Activated CD4-positive, alpha-beta T cell treated with anti-CD3 and anti-CD28 coated beads for 36 hours (primary cell): ENCODE measurements at regions not wholly inside any gene's neighbourhood (a gene's known extent, or its start where the extent isn't known, plus 50 kb on each side); places are given as distances from the start of the nearest gene placed in this dataset.

Experiments
- ATAC-seq: fragments of 200-7000 bp; cut with Tn5 transposase; one replicate; pipeline ENCODE4 v1.10.0; 2021; ENCODE audit warnings: mild to moderate bottlenecking, moderate library complexity
- CTCF ChIA-PET: fragments of 350-600 bp; sonication (Branson Sonifier 250); formaldehyde crosslinking; loops from one replicate; lab custom pipeline; 2021; ENCODE audit warnings: antibody characterized with exemption; lab: Charles Lee
- POLR2A ChIA-PET: fragments of 350-600 bp; sonication (Branson Sonifier 250); formaldehyde crosslinking; loops from one replicate; lab custom pipeline; 2021; ENCODE audit warnings: antibody characterized with exemption, inconsistent platforms; lab: Charles Lee
- DNase-seq: peaks from one replicate; pipeline ENCODE4 v3.0.0-alpha.2; 2020
- H3K27ac Mint-ChIP-seq: one replicate; pipeline ENCODE4 v1.8.0; 2021; ENCODE audit warnings: mixed read lengths
- H3K27me3 Mint-ChIP-seq: one replicate; pipeline ENCODE4 v1.8.0; 2021; ENCODE audit warnings: mixed read lengths
- H3K36me3 Mint-ChIP-seq: one replicate; pipeline ENCODE4 v1.8.0; 2021; ENCODE audit warnings: low read depth, mixed read lengths
- H3K4me1 Mint-ChIP-seq: one replicate; pipeline ENCODE4 v1.8.0; 2021; ENCODE audit warnings: mixed read lengths
- H3K4me3 Mint-ChIP-seq: one replicate; pipeline ENCODE4 v1.8.0; 2021; ENCODE audit warnings: mild to moderate bottlenecking, moderate library complexity, mixed read lengths
- H3K9me3 Mint-ChIP-seq: one replicate; pipeline ENCODE4 v1.8.0; 2021; ENCODE audit warnings: low read depth, mixed read lengths
- intact Hi-C, 2 experiments: fragments of 100-400 bp; cut with DNase I in 1 of 2; cut with micrococcal nuclease in 1 of 2; formaldehyde crosslinking; loops; one replicate each; pipeline versions ENCODE4 v1.14.2 to v1.15.1; 2022 to 2024; cut with DNase I, micrococcal nuclease

DNA sequence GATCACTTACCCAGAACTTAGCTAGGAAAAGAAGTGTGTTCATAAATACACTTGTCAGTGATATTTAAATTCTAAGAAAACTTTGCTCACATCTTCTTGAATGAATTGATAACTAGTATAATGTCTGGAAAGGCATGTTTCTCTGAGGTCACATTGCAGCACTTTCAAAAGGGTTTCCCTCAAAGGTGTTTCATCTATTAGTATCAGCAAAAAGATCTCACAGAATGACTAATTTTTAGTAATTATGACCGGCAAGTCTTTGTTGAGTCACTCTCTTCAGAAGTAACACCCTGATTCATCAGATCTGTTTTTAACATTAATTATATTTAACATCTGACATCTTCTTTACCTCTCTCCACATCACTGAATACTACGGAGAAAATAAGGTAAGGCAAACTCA lies 222.3 kb downstream of the IKZF2 start:
- Mint-ChIP-seq H3K9me3 (peaks cover 4% of the 10 kb centered on the region), H3K4me1 (peaks cover 23% of the 10 kb centered on the region), H3K4me3 (no peak overlapping the region), H3K27ac (no peak overlapping the region), H3K27me3 (peaks cover 3% of the 10 kb centered on the region), H3K36me3 (no peaks in the 10 kb centered on the region)
- ChIA-PET POLR2A (no interaction called here), CTCF (no interaction called here)
- DNase-seq: no peak
- intact Hi-C loops: loop anchor here in 1 of 2 experiments (2.0 kb wide), 1 partner anchor 14 kb away; no protein-coding TSS in a partner anchor
- ATAC-seq: peak; percentile 85

DNA sequence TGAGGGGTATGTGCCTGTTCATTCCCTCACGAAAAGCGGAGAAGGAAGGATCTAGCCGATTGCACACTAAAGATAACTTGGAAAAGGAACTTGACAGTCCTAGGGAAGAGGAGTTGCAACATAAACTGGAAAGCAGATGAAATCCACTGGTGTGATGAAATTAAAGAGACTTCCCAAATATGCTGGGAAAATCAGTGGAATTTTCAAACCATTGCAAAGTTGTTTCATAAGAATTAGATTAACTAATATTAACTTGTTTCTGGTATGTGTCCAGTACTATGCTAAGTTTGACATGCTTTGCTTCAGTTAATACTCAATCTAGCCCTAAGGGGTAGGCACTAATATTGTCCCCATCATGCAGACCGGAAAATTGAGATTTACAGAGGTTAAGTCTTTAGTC lies 222.7 kb downstream of the IKZF2 start:
- ChIA-PET CTCF (no interaction called here), POLR2A (no interaction called here)
- H3K27me3 Mint-ChIP-seq: peaks cover 3% of the 10 kb centered on the region
- H3K4me3 Mint-ChIP-seq: no peak overlapping the region
- ATAC-seq: no peak
- intact Hi-C loops: loop anchor here in 1 of 2 experiments (2.0 kb wide), 1 partner anchor 14 kb away; no protein-coding TSS in a partner anchor
- DNase-seq: no peak
- H3K36me3 Mint-ChIP-seq: no peaks in the 10 kb centered on the region
- H3K27ac Mint-ChIP-seq: no peak overlapping the region
- H3K9me3 Mint-ChIP-seq: peaks cover 4% of the 10 kb centered on the region
- peaks cover 23% of the 10 kb centered on the region for H3K4me1 Mint-ChIP-seq

DNA sequence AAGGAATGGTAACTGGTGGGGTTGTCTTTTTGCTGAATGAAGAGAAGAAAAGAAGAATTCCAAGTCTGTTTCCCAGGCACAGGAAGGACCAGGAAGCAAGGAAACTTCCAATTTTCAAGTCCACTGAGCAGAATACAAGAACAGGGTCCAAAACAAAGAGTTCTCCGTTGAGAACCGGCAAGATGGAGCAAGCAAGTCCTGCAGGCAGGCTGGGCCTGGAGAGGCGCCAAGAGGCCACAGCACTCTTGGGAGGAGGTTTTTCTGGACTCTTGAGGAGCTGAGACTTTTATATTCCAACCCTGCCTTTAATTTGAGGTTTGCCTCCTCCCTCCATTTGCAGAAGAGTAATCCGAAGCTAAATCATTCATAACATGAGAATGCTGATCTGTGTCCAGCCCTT lies 224.5 kb downstream of the IKZF2 start:
- ChIA-PET CTCF (no interaction called here), POLR2A (no interaction called here)
- no peaks in the 10 kb centered on the region for H3K36me3 Mint-ChIP-seq
- H3K4me3 Mint-ChIP-seq: no peak overlapping the region
- intact Hi-C loops: no loop called here
- peaks cover 23% of the 10 kb centered on the region for H3K4me1 Mint-ChIP-seq
- DNase-seq: no peak
- ATAC-seq: no peak
- no peak overlapping the region for H3K27ac Mint-ChIP-seq
- H3K27me3 Mint-ChIP-seq: peaks cover 3% of the 10 kb centered on the region
- H3K9me3 Mint-ChIP-seq: peaks cover 4% of the 10 kb centered on the region

DNA sequence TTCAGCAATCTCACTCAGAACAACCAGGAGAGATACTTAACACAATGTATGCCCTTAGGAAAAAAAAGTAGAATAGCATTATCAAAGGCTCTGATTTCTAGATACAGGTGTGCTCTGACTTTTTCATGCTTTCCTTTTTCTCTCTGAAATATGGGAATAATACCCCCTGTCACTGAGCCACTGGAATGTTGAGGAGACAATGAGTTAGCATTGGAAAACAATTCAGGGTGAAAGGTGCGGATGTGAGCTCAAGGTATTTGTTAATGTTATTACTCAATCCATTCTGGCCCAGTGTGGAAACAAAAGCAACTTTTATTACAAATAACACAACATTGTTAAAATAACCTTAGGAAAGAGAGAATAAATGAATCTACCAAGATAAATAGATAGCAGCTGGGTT lies 228.0 kb downstream of the IKZF2 start:
- ChIA-PET CTCF (interaction anchor here (1.1 kb wide), 1 partner anchor 96 kb away, joined by 3 read pairs; no protein-coding TSS in a partner anchor), POLR2A (no interaction called here)
- no peak overlapping the region for H3K27ac Mint-ChIP-seq
- ATAC-seq: no peak
- peaks cover 4% of the 10 kb centered on the region for H3K4me1 Mint-ChIP-seq
- intact Hi-C loops: no loop called here
- no peak for DNase-seq
- no peaks in the 10 kb centered on the region for H3K36me3 Mint-ChIP-seq
- no peak overlapping the region for H3K4me3 Mint-ChIP-seq
- H3K9me3 Mint-ChIP-seq: peaks cover 4% of the 10 kb centered on the region
- peaks cover 2% of the 10 kb centered on the region for H3K27me3 Mint-ChIP-seq

DNA sequence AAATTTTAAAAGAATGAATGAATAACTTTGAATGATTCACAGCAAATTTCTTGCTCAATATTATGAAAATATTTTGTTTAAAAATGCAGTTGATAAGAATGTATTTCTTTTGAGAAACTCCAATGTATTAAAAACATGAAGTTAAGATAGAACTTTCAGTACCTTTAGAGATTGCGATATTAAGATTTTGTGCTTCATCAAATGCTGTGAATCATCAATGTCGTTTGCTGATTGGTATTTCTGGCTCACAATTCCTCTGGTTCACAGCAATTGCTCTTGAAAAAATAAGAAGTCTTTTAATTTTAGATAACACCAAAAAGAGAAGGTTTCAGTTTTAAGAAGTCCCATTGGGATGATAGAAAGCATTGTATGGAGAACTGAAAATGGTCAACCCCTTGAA lies 228.7 kb downstream of the IKZF2 start:
- intact Hi-C loops: no loop called here
- H3K27me3 Mint-ChIP-seq: peaks cover 2% of the 10 kb centered on the region

DNA sequence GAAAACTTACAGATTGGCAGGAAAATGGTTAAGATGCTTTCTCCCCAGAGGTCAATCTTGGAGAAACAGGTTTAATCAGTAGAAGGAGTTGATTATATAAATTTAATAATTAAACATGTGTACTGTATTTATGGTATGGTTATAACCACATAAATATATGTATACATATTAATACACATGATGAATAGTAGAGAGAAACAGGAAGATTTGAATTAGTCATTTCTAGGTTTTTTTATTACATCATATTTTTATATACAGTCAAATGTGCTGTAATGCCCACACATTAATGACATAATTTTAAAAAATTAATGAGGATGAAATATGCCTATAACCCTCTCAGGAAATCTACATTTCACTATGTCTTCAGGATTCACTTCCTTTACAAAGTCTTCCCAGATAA lies 229.7 kb downstream of the IKZF2 start:
- ChIA-PET POLR2A (no interaction called here), CTCF (interaction anchor here (1.3 kb wide), 1 partner anchor 59 kb away, joined by 3 read pairs; no protein-coding TSS in a partner anchor)
- Mint-ChIP-seq H3K9me3 (peaks cover 4% of the 10 kb centered on the region), H3K27me3 (peaks cover 2% of the 10 kb centered on the region), H3K4me3 (no peak overlapping the region), H3K27ac (no peak overlapping the region), H3K4me1 (peaks cover 3% of the 10 kb centered on the region), H3K36me3 (no peaks in the 10 kb centered on the region)
- intact Hi-C loops: no loop called here
- DNase-seq (no peak), ATAC-seq (no peak)

More for the DNA sequence above, 228.7 kb downstream of the IKZF2 start:
- Mint-ChIP-seq H3K9me3 (peaks cover 4% of the 10 kb centered on the region), H3K4me3 (no peak overlapping the region), H3K36me3 (no peaks in the 10 kb centered on the region), H3K27ac (no peak overlapping the region), H3K4me1 (peaks cover 3% of the 10 kb centered on the region)
- POLR2A ChIA-PET: no interaction called here
- no peak for DNase-seq
- no peak for ATAC-seq
- CTCF ChIA-PET: no interaction called here

DNA sequence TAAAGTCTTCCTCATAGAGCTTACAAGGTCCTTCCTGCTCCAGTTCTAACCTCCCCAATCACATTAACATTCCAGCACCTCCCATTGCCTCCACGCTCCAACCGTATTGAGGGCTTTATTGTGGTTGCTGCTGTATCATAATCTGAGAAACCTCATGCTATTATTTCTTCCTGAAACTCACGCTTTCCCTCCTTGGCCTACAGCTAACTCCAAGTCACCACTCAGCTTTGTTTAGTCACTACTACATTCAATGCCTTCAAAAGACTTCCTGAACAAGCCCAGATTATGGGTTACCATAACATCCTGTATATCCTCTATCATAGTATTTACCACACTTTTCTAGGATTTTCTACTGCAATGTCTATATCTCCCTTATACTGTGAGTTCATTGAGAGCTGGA lies 230.4 kb downstream of the IKZF2 start:
- Mint-ChIP-seq H3K4me1 (peaks cover 8% of the 10 kb centered on the region), H3K27ac (no peak overlapping the region), H3K4me3 (no peak overlapping the region), H3K36me3 (no peaks in the 10 kb centered on the region), H3K9me3 (peaks cover 4% of the 10 kb centered on the region), H3K27me3 (peaks cover 5% of the 10 kb centered on the region)
- intact Hi-C loops: no loop called here
- ATAC-seq: no peak
- ChIA-PET POLR2A (no interaction called here), CTCF (interaction anchor here (1.3 kb wide), 1 partner anchor 58 kb away, joined by 3 read pairs; no protein-coding TSS in a partner anchor)
- no peak for DNase-seq

DNA sequence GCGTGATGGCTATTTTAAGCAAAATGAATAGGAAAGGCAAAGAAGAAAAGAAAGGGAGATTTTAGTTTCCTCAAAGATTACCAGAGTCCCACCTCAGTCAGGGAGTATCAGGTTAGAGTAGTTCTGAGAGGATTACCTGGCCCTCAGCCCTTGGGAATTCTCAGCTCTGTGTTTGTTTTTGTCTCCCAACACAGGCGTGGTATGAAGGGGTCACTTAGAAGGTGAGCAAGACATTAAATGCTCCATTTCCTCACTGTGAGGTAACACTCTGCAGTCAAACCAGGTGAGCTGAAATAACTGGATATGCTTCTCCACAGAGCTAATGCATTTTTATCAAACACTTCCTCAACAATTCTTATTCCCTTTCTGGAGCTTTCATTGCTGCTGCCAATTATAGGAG lies 232.2 kb downstream of the IKZF2 start:
- Mint-ChIP-seq H3K27ac (no peak overlapping the region), H3K9me3 (no peaks in the 10 kb centered on the region), H3K36me3 (no peaks in the 10 kb centered on the region), H3K27me3 (peaks cover 7% of the 10 kb centered on the region), H3K4me1 (peaks cover 19% of the 10 kb centered on the region), H3K4me3 (no peak overlapping the region)
- CTCF ChIA-PET: no interaction called here
- DNase-seq (no peak), ATAC-seq (no peak)
- POLR2A ChIA-PET: no interaction called here
- intact Hi-C loops: loop anchor here (5.0 kb wide), 2 partner anchors 98 to 233 kb away; partner anchors contain the start of gene IKZF2 (in 1 of the 2)

DNA sequence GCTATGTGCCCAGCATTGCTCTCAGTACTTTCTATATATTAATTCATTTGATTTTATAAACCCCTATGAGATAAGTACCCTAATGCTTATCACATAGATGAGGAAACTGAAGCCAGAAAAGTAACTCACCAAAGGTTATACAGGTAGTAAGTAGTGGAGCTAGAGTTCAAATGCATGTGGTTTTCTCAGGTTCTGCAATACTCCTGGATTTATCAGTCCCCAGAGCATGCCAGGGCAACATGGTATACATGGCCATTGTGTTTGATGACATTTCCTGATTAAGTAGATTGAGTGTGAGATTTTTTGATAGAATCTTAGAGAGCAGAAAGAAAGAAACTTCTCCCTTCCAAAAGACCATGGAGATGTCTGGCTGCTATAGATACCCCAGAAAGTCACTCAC lies 233.1 kb downstream of the IKZF2 start:
- ATAC-seq: no peak
- H3K27ac Mint-ChIP-seq: no peak overlapping the region
- H3K9me3 Mint-ChIP-seq: no peaks in the 10 kb centered on the region
- CTCF ChIA-PET: no interaction called here
- no peak overlapping the region for H3K4me3 Mint-ChIP-seq
- no peak for DNase-seq
- peaks cover 8% of the 10 kb centered on the region for H3K27me3 Mint-ChIP-seq
- no peaks in the 10 kb centered on the region for H3K36me3 Mint-ChIP-seq
- POLR2A ChIA-PET: no interaction called here
- peaks cover 19% of the 10 kb centered on the region for H3K4me1 Mint-ChIP-seq
- intact Hi-C loops: loop anchor here (5.0 kb wide), 2 partner anchors 99 to 234 kb away; partner anchors contain the start of gene IKZF2 (in 1 of the 2)

DNA sequence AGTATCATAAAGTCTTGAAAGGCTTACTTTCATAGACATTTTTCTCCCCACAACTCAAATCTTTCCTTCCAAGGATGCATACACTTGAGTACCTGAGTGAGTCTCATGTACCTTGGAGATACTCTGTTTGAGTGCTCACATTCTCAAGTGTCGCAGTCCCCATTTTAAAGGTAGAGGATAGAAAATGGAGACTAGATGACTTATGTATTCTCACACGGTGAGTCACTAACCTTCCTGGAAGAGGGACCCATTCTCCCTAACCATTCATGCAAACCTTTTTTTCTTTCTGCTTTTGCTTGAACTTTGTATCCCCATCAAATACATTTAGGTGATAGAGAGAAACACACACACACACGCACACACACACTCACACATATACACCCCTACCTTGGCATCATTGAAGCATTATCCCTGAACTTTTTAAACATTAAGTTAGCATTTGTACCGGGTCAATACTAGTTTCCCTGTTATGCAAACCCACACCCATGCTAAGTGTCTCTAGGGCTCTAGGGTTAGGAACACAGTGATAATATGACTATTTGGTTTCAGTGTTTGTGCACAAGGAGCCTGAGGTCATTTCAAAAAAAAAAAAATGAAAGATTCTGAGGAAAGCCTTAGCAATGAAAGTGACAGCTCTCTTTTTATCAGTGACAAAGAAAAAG lies 236.2 kb downstream of the IKZF2 start:
- ChIA-PET POLR2A (interaction anchor here (0.6 kb wide), 2 partner anchors 16 to 43 kb away, joined by 3 read pairs; no protein-coding TSS in a partner anchor), CTCF (interaction anchor here (0.6 to 1.4 kb wide), 3 partner anchors 9 to 119 kb away, joined by 3 read pairs; no protein-coding TSS in a partner anchor)
- DNase-seq (peak; percentile 10), ATAC-seq (peak; percentile 82)
- intact Hi-C loops: loop anchor here (1.0 to 5.0 kb wide), 5 partner anchors 14 to 237 kb away; partner anchors contain the start of gene IKZF2 (in 2 of the 2)
- H3K4me3 Mint-ChIP-seq: no peak overlapping the region
- peaks cover 26% of the 10 kb centered on the region for H3K4me1 Mint-ChIP-seq
- no peaks in the 10 kb centered on the region for H3K36me3 Mint-ChIP-seq
- H3K9me3 Mint-ChIP-seq: no peaks in the 10 kb centered on the region
- H3K27me3 Mint-ChIP-seq: peaks cover 11% of the 10 kb centered on the region
- peak overlapping the region; percentile 78 for H3K27ac Mint-ChIP-seq

DNA sequence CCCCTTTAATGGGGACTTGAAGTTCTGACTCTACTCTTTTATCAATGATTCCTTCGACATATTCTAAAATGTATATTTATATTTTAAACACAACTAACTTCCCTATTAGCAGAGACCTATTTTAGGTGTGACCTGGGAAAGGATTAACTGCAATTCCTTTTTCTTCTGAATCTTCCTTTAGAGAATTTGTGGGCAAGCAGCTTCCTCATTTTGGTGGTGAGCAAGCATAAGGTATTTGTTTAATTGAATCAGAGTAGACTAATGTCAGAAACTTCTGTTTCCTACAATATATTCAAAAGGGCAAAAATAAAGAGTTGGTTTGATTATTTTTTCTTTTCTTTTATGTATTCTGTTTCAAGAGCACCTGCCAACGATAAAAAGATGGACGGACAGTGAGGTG lies 237.0 kb downstream of the IKZF2 start:
- DNase-seq (no peak), ATAC-seq (no peak)
- peaks cover 4% of the 10 kb centered on the region for H3K9me3 Mint-ChIP-seq
- CTCF ChIA-PET: interaction anchor here (1.4 kb wide), 1 partner anchor 120 kb away, joined by 3 read pairs; no protein-coding TSS in a partner anchor
- no peak overlapping the region for H3K4me3 Mint-ChIP-seq
- H3K27ac Mint-ChIP-seq: no peak overlapping the region
- H3K36me3 Mint-ChIP-seq: no peaks in the 10 kb centered on the region
- peaks cover 26% of the 10 kb centered on the region for H3K4me1 Mint-ChIP-seq
- peaks cover 13% of the 10 kb centered on the region for H3K27me3 Mint-ChIP-seq
- POLR2A ChIA-PET: no interaction called here
- intact Hi-C loops: loop anchor here (2.0 to 5.0 kb wide), 3 partner anchors 14 to 236 kb away; partner anchors contain the start of gene IKZF2 (in 1 of the 2)
